ENCODE measurements at regions not wholly inside any gene's neighbourhood (a gene's known extent, or its start where the extent isn't known, plus 50 kb on each side); places are given as distances from the start of the nearest gene placed in this dataset.

DNA sequence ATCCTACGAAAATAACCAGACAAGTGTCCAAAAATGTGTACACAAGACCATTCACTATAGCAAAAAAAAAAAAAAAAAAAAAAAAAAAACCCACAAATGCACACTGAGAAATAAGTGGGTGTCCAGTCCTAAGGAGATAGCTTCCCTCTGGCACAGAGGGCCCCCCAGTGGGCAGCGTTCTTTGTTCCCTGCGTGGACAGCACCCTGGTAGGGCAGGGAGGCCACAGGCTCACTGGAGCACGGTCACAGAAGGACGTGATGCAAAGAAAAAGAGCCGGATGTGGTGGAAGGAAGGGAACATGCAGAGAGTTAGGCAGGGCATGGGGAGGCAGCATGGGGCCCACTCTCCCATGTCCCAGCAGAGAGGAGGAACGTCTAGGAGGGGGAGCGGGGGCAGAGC lies 210.7 kb upstream of the NSMCE3 start:
- WGBS, 2 experiments (ENCODE audit: extremely low coverage in 2 of 2, insufficient read length in 1 of 2), result 60% methylated on average over 1 of the region's 8 CpGs; no CpG with 5 or more reads in 1 of the 2 experiments
- Histone ChIP-seq H3K27me3 (ENCODE audit: control insufficient read depth, insufficient read depth, low read length) (no peaks in the 10 kb centered on the region), H2BK120ac (ENCODE audit: low read depth, low read length) (no peak overlapping the region), H3K14ac (replicated peaks; ENCODE audit: low read depth, low read length) (no peak overlapping the region), H2BK20ac (ENCODE audit: low read depth, low read length) (no peak overlapping the region), H4K5ac (ENCODE audit: low read depth, low read length) (no peak overlapping the region), H3K4ac (ENCODE audit: low read depth, low read length) (no peak overlapping the region), H3K56ac (ENCODE audit: extremely low read depth, insufficient read depth, low read length) (no peak overlapping the region), H3K36me3 (ENCODE audit: control insufficient read depth, insufficient read depth, low read length) (no peaks in the 10 kb centered on the region), H3K79me1 (ENCODE audit: low read depth in 1 of 2, low read length in 2 of 2) (no peaks in the 10 kb centered on the region), H3K9me1 (ENCODE audit: insufficient read depth, low read length) (no peaks in the 10 kb centered on the region), H3K4me2 (ENCODE audit: low read depth, low read length) (no peak overlapping the region), H4K20me1 (ENCODE audit: insufficient read depth, low read length) (no peaks in the 10 kb centered on the region), H3K27ac (ENCODE audit: insufficient read depth, low read length) (no peak overlapping the region), H2AFZ (replicated peaks; ENCODE audit: low read length, poor library complexity) (no peak overlapping the region), H3K23ac (ENCODE audit: low read depth, low read length) (no peak overlapping the region), H2BK5ac (ENCODE audit: low read depth, low read length, poor library complexity, severe bottlenecking) (no peak overlapping the region), H3K9ac (ENCODE audit: low read depth, low read length) (no peak overlapping the region), H4K8ac (ENCODE audit: low read depth in 2 of 2, low read length in 2 of 2) (no peak overlapping the region), H2AK5ac (ENCODE audit: low read depth, low read length) (no peak overlapping the region), H3K4me1 (ENCODE audit: control insufficient read depth, insufficient read depth, low read length) (no peaks in the 10 kb centered on the region), H3K9me3 (ENCODE audit: control insufficient read depth, insufficient read depth, low read length) (no peaks in the 10 kb centered on the region), H2AK9ac (replicated peaks; ENCODE audit: low read depth, low read length, poor library complexity) (no peak overlapping the region), H4K91ac (ENCODE audit: insufficient read depth, low read depth, low read length) (no peak overlapping the region), H3K4me3 (ENCODE audit: insufficient read depth, low read depth, low read length) (no peak overlapping the region), H3K18ac (ENCODE audit: low read depth, low read length) (no peak overlapping the region), H2BK15ac (ENCODE audit: low read depth, low read length) (no peak overlapping the region)
- no TSS peak for BruUV-seq (replicated peaks)
- intact Hi-C loops (cut with micrococcal nuclease), result no loop called here
- no peak for TF ChIP-seq RFX5 (IDR thresholded peaks at IDR 0.05; ENCODE audit: low read depth, low read length)
- TF ChIP-seq MAFK (IDR thresholded peaks at IDR 0.05; ENCODE audit: low read depth, low read length), result no peak
- TF ChIP-seq, protein P1, sequence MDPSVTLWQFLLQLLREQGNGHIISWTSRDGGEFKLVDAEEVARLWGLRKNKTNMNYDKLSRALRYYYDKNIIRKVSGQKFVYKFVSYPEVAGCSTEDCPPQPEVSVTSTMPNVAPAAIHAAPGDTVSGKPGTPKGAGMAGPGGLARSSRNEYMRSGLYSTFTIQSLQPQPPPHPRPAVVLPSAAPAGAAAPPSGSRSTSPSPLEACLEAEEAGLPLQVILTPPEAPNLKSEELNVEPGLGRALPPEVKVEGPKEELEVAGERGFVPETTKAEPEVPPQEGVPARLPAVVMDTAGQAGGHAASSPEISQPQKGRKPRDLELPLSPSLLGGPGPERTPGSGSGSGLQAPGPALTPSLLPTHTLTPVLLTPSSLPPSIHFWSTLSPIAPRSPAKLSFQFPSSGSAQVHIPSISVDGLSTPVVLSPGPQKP (IDR thresholded peaks at IDR 0.05; ENCODE audit: borderline replicate concordance, low read depth, low read length), result no peak
- no peak for TF ChIP-seq CEBPB (IDR thresholded peaks at IDR 0.05; ENCODE audit: low read depth, low read length)
- no peak for TF ChIP-seq FOS (IDR thresholded peaks at IDR 0.05; ENCODE audit: low read depth, low read length)
- no peak for TF ChIP-seq NFE2L2 (IDR thresholded peaks at IDR 0.05; ENCODE audit: low read depth, low read length)
- TF ChIP-seq SMC3 (IDR thresholded peaks at IDR 0.05; ENCODE audit: low read depth, low read length), result no peak
- TF ChIP-seq RCOR1 (IDR thresholded peaks at IDR 0.05; ENCODE audit: insufficient replicate concordance, low read length), result no peak
- no peak for TF ChIP-seq RAD21 (IDR thresholded peaks at IDR 0.05; ENCODE audit: low read length)
- TF ChIP-seq CHD1 (IDR thresholded peaks at IDR 0.05; ENCODE audit: low read depth, low read length), result no peak
- no peak for TF ChIP-seq BHLHE40 (IDR thresholded peaks at IDR 0.05; ENCODE audit: low read depth, low read length)
- ChIA-PET CTCF (no interaction called here), POLR2A (ENCODE audit: unreplicated experiment) (no interaction called here)
- in situ Hi-C loops (cut with MboI; ENCODE audit: low sequenced_read_pairs), result no loop called here
- dilution Hi-C loops (cut with HindIII; ENCODE audit: low sequenced_read_pairs, unreplicated experiment), result no loop called here
- DNase-seq (no peak), ATAC-seq (ENCODE audit: low read depth) (no peak)
